Bone marrow (tissue), 2 donors: ENCODE measurements at regions not wholly inside any gene's neighbourhood (a gene's known extent, or its start where the extent isn't known, plus 50 kb on each side); places are given as distances from the start of the nearest gene placed in this dataset.
"Not testable (repeated sequence)": the region's sequence is repeated elsewhere in the genome, so short reads cannot be mapped to it uniquely, and the experiment has no call there.

Experiments
- DNase-seq, 2 donors: peaks; one replicate each; lab custom pipeline; 2025; lab: John Stamatoyannopoulos, UW

- DNase-seq = no peak
These were observed 251.6 kb upstream of the FOXF1 start for GRCh38 chr16:86258713-86259112.

DNA sequence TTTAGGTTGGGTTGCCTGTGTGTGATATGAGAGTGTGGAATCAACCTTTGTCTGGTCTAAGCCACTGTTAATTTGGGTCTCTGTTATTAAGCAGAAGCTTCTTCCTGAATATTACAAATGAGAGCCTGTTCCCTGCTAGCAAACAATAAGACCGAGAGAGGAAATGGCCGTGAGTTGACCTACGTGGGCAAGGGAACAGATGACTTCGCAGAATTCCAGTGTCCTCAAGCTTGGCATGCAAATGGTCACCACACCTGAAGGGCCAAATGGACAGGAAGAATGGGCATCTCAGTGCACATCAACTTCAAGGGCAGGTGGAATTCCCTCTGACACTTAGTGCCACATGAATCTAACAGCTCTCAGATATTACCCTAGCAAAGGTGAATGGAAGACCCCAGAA lies 250.8 kb upstream of the FOXF1 start:
- no peak for DNase-seq

- no peak for DNase-seq
These were observed 248.9 kb upstream of the FOXF1 start for GRCh38 chr16:86261379-86261778.

DNA sequence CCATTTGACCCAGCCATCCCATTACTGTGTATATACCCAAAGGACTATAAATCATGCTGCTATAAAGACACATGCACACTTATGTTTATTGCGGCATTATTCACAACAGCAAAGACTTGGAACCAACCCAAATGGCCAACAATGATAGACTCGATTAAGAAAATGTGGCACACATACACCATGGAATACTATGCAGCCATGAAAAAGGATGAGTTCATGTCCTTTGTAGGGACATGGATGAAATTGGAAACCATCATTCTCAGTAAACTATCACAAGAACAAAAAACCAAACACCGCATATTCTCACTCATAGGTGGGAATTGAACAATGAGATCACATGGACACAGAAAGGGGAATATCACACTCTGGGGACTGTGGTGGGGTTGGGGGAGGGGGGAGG lies 242.7 kb upstream of the FOXF1 start:
- DNase-seq = not testable (repeated sequence)

- no peak for DNase-seq
These were observed 239.6 kb upstream of the FOXF1 start for GRCh38 chr16:86270696-86271095.

GRCh38 chr16:86272744-86273143 lies 237.6 kb upstream of the FOXF1 start:
- no peak for DNase-seq

DNA sequence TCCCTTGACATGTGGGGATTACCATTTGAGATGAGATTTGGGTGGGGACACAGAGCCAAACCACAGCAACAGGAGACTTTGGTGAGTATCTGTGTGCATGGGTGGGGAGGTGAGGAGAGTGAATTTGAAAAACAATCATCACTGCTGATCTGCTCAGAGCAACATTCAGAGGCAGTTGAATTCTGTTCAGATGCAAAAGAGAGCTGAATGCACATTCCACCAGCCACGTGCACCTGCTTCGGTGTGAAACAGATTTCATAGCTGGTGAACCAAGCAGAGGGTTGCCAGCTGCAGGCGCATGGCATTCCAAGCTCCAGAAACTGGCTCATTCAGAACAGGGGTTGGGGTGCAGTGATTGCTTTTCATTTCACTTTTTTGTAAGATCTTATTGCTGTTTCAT lies 233.1 kb upstream of the FOXF1 start:
- DNase-seq = no peak

DNA sequence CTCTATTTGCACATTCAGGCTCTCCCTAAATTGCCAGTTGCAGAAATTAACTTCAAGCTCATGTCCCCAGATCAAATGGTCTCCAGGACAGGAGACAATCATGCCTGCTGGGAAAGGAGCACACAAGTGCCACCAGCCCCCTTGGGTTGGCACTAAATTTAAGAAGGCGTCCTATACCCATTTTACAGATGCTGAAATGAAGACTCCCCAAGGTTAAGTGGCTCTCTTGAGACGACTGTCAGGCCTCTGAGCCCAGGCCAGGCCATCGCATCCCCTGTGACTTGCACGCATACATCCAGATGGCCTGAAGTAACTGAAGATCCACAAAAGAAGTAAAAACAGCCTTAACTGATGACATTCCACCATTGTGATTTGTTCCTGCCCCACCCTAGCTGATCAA lies 232.5 kb upstream of the FOXF1 start:
- not testable (repeated sequence) for DNase-seq

DNA sequence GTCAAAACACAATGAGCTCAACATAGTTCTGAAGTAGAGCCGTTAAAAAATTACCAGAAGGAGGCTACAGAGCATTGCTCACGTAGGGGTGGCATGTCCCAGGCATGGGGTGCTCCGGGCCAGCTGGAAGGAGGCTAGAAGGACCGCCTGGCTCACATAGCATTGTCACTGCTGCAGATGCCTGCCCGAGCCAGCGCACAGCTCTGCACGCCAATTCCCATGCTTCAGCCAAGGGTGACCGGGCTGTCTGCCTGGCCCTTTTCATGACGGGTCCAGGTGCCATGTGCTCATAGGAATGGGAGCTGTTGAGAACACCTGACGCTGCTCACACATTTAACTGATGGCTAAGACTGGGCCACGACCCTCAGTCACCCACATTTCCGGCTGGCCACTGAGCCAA lies 228.9 kb upstream of the FOXF1 start:
- no peak for DNase-seq

DNA sequence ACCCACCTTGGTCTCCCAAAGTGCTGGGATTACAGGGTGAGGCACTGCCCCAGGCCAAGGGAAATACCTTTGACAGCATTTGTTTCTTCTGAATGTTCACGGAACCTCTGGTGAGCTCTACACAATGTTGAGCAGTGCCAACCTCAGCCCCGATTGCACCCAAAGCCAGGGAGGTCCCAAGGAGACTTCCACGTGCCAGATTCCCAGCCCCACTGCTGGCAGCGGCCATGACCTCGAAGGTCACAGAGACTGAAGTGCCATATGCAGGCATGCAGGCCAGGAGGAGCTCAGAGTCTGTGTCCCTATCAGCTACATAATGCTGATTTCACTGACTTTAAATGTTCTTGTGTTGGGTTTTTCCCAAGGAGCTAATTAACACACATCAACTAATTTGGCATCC lies 226.4 kb upstream of the FOXF1 start:
- no peak for DNase-seq

GRCh38 chr16:86285421-86285820 lies 224.9 kb upstream of the FOXF1 start:
- no peak for DNase-seq

DNA sequence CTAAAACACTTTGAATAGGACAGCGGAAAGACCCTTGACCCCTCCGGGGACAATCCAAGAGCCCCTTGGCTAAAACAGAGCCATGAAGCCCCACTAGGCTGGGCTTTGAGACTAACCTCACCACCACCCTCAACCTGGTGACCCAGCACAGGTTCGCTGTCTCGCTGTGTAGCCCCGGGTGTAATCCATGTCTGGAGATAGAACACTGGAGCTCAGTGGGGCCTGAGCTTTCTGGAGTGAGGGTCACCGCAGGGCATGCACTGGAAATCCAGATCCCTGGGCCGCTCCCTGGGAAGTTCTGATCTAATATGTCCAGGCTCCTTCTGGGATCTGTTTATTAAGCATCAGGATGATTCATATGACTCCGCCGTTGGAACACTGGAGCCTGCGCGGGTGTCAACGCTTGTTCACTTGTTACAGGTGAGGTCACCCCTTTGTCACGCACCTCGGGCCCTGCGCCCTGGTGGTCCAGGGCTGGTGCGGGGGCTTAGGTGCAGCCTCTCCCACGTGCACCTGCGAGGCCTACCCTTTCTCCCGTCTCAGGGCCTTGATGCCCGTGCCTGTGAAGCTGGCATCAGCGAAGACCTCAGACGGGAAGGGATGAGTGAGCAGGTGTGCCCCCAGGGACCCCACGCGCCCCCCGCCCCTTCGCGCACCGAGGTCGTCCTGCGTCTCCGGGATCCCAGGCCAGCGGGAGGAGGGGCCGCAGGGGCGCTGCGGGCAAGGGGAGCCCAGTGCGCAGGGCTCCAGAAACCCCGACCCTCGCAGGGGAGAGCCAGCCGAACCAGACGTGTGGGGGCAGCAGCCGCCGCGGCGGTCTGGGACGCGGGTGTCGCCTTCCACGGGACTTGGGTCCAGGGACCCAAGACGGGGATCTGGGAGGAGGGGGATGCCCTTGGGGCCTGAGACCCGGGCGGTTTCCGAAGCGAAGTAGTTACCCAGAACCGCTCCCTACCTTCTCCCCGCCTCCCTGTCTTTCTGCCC lies 224.1 kb upstream of the FOXF1 start:
- no peak for DNase-seq

- no peak for DNase-seq
These were observed 223.2 kb upstream of the FOXF1 start for GRCh38 chr16:86286991-86287663.

DNA sequence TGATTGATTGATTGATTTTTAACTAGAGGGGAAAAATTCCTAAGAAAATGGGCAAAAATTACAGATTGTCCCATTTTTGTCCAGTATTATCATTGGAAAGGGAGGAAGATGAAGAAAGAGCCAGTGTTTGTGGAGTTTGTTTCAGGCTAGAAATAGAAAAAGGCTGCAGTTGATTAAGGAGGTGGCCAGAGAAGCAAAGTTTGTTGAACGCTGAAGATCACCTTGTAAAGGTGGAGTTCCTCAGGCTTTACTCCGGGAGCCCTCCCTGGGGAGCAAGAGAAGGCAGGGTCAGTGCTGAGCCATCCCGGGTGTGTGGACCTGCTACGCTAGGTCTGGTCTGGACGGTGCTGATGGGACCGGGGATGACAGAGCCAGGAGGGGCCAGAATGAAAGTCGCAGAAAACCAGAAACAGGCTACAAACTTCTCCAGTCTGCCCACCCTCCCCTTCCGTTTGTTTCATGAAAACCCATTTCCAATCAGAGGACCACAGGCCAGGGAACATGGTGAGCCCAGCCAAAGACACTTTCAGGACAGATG lies 222.6 kb upstream of the FOXF1 start:
- no peak for DNase-seq

- DNase-seq = no peak
These were observed 221.5 kb upstream of the FOXF1 start for GRCh38 chr16:86288716-86289294.

- DNase-seq = no peak
These were observed 221.0 kb upstream of the FOXF1 start for GRCh38 chr16:86289304-86289703.

DNA sequence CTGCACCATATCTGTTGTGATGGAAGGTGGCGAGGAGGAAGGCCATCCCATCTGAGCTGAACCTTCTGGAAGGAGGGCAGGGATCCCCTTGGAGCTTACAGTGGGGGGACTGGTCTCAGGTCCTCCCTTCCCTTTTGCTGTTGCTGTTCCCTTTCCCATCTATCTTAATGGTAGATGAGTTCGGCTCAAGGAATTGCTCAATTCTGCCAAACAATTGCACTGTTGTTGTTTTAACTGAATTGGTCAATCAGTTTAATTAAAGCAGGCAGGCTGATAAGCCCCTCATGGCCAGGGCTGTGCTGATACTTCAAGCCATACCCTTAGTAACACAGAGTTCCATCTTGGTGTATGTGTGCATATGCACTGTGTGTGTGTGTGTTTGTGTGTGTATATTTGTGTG lies 220.4 kb upstream of the FOXF1 start:
- no peak for DNase-seq

DNA sequence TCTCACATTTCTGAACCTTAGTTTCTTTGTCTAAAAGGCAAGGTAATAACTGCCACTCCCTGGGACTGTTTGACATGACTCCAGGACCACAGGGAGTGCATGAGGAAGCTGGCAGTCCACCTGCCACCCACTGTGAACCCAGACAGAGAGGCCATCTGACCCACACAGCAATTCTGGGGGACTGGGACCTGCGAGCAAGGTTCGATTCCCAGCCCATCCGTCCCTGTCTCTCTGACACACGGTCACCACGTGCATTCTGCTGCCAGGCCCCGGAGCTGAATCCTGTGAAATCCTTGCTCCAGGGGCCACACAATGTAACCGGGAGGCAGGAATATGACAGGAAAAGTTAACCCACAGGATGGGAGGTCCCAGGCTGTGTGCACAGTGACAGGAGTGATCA lies 218.8 kb upstream of the FOXF1 start:
- no peak for DNase-seq

GRCh38 chr16:86292171-86292775 lies 218.1 kb upstream of the FOXF1 start:
- no peak for DNase-seq

- no peak for DNase-seq
These were observed 217.4 kb upstream of the FOXF1 start for GRCh38 chr16:86292942-86293341.

GRCh38 chr16:86293906-86294305 lies 216.4 kb upstream of the FOXF1 start:
- DNase-seq = no peak

- DNase-seq = no peak
These were observed 215.7 kb upstream of the FOXF1 start for GRCh38 chr16:86294535-86295196.
